ENCODE measurements at regions not wholly inside any gene's neighbourhood (a gene's known extent, or its start where the extent isn't known, plus 50 kb on each side); places are given as distances from the start of the nearest gene placed in this dataset.

DNA sequence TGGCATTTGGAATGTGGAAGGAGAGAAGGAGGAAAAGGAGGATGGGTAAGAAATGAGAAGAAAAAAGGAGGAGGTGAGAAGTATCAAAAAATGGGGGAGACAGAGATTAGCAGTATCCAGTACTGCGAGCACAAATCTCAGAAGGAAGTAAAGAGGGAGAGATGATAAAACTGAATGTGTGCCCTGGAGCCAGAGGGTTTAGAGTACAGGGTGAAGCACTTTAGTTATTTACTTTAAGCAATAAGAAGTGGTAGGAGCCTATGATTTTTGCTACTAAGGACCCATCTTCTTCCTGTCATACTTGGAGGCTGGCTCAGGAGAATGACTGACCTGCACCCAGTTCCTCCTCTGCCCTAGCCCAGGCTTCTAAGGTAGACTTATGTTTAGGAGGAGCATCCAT lies 94.9 kb downstream of the ADRB2 start:
- TF ChIP-seq POLR2AphosphoS5 (IDR thresholded peaks at IDR 0.05) (no peak), EP300 (IDR thresholded peaks at IDR 0.05) (no peak), POLR2A (IDR thresholded peaks at IDR 0.05) (no peak)
- TF ChIP-seq, protein P1, sequence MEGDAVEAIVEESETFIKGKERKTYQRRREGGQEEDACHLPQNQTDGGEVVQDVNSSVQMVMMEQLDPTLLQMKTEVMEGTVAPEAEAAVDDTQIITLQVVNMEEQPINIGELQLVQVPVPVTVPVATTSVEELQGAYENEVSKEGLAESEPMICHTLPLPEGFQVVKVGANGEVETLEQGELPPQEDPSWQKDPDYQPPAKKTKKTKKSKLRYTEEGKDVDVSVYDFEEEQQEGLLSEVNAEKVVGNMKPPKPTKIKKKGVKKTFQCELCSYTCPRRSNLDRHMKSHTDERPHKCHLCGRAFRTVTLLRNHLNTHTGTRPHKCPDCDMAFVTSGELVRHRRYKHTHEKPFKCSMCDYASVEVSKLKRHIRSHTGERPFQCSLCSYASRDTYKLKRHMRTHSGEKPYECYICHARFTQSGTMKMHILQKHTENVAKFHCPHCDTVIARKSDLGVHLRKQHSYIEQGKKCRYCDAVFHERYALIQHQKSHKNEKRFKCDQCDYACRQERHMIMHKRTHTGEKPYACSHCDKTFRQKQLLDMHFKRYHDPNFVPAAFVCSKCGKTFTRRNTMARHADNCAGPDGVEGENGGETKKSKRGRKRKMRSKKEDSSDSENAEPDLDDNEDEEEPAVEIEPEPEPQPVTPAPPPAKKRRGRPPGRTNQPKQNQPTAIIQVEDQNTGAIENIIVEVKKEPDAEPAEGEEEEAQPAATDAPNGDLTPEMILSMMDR (IDR thresholded peaks at IDR 0.05): no peak
- 59 to 79% methylated on average over 1 of the region's 1 CpG for WGBS, 2 donors

GRCh38 chr5:148922606-148923005 lies 96.2 kb downstream of the ADRB2 start:
- WGBS, 2 donors: 28 to 53% methylated on average over 1 of the region's 1 CpG
- no peaks in the 10 kb centered on the region for H3K9me3 ChIP-seq
- intact Hi-C loops (cut with DNase I): no loop called here
- no peaks in the 10 kb centered on the region for H3K27me3 ChIP-seq
- no peaks in the 10 kb centered on the region for H3K36me3 ChIP-seq
- peaks cover 0 to 3% (median 0%) of the 10 kb centered on the region in 4 donors for H3K4me1 ChIP-seq
- no peak for TF ChIP-seq POLR2A (IDR thresholded peaks at IDR 0.05)
- no peak for TF ChIP-seq POLR2AphosphoS5 (IDR thresholded peaks at IDR 0.05)
- no peak for DNase-seq
- H3K4me3 ChIP-seq: no peak overlapping the region
- H3K27ac ChIP-seq: no peak overlapping the region

More for the DNA sequence above, 94.9 kb downstream of the ADRB2 start:
- intact Hi-C loops (cut with DNase I): no loop called here
- H3K4me1 ChIP-seq: peaks cover 0 to 3% (median 0%) of the 10 kb centered on the region in 4 donors
- H3K27ac ChIP-seq: no peak overlapping the region
- H3K27me3 ChIP-seq: no peaks in the 10 kb centered on the region
- H3K4me3 ChIP-seq: no peak overlapping the region
- DNase-seq: no peak
- no peaks in the 10 kb centered on the region for H3K36me3 ChIP-seq
- no peaks in the 10 kb centered on the region for H3K9me3 ChIP-seq

GRCh38 chr5:148923023-148923422 lies 96.6 kb downstream of the ADRB2 start:
- Histone ChIP-seq H3K4me1 (peaks cover 0 to 3% (median 0%) of the 10 kb centered on the region in 4 donors), H3K36me3 (no peaks in the 10 kb centered on the region), H3K27ac (no peak overlapping the region), H3K9me3 (no peaks in the 10 kb centered on the region), H3K4me3 (no peak overlapping the region), H3K27me3 (no peaks in the 10 kb centered on the region)
- 93 to 95% methylated on average over 1 of the region's 1 CpG for WGBS, 2 donors
- no peak for DNase-seq
- intact Hi-C loops (cut with DNase I): no loop called here
- TF ChIP-seq POLR2AphosphoS5 (IDR thresholded peaks at IDR 0.05) (no peak), EP300 (IDR thresholded peaks at IDR 0.05) (no peak), POLR2A (IDR thresholded peaks at IDR 0.05) (no peak)
- TF ChIP-seq, protein P1 (IDR thresholded peaks at IDR 0.05): no peak

GRCh38 chr5:148924817-148925216 lies 98.4 kb downstream of the ADRB2 start:
- Histone ChIP-seq H3K4me1 (peaks cover 0 to 3% (median 0%) of the 10 kb centered on the region in 4 donors), H3K36me3 (no peaks in the 10 kb centered on the region), H3K27me3 (no peaks in the 10 kb centered on the region), H3K4me3 (no peak overlapping the region), H3K9me3 (no peaks in the 10 kb centered on the region), H3K27ac (no peak overlapping the region)
- no peak for DNase-seq
- TF ChIP-seq, protein P1 (IDR thresholded peaks at IDR 0.05): no peak
- no peak for TF ChIP-seq EP300 (IDR thresholded peaks at IDR 0.05)
- intact Hi-C loops (cut with DNase I): no loop called here
- 42 to 63% methylated on average over 5 of the region's 5 CpGs for WGBS, 2 donors

DNA sequence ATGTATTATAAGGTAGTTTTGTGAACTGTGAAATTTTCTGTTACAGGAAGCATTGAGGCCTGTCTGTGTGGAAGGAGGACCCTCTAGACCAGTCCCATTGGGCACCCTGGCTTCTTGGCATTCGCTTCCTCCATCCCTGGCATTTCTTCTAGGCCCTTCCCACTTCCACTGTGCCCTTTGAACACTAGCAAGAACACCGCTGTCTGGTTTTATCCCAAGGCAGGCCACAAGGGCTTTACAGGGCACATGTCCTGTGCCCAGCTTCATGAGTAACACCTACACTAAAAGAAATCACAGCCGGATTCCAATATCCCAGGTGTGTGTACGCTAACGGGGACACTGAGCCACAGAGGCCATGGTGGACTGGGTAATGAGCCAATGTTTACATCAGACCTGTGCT lies 99.8 kb downstream of the ADRB2 start:
- no peaks in the 10 kb centered on the region for H3K27me3 ChIP-seq
- no peak overlapping the region for H3K4me3 ChIP-seq
- intact Hi-C loops (cut with DNase I): no loop called here
- H3K9me3 ChIP-seq: no peaks in the 10 kb centered on the region
- no peaks in the 10 kb centered on the region for H3K4me1 ChIP-seq
- TF ChIP-seq POLR2A (IDR thresholded peaks at IDR 0.05) (no peak), EP300 (IDR thresholded peaks at IDR 0.05) (no peak), POLR2AphosphoS5 (IDR thresholded peaks at IDR 0.05) (no peak)
- TF ChIP-seq, protein P1 (IDR thresholded peaks at IDR 0.05): no peak
- no peak for DNase-seq
- no peak overlapping the region for H3K27ac ChIP-seq
- H3K36me3 ChIP-seq: no peaks in the 10 kb centered on the region
- 87 to 93% methylated on average over 5 of the region's 5 CpGs for WGBS, 2 donors
